Hypothalamus (tissue), 51 donors: ENCODE measurements at regions not wholly inside any gene's neighbourhood (a gene's known extent, or its start where the extent isn't known, plus 50 kb on each side); places are given as distances from the start of the nearest gene placed in this dataset.
"Not testable (repeated sequence)": the region's sequence is repeated elsewhere in the genome, so short reads cannot be mapped to it uniquely, and the experiment has no call there.

Source experiments
- DNase-seq, 51 donors: peaks; one replicate each; lab custom pipeline; 2025; lab: John Stamatoyannopoulos, UW

DNA sequence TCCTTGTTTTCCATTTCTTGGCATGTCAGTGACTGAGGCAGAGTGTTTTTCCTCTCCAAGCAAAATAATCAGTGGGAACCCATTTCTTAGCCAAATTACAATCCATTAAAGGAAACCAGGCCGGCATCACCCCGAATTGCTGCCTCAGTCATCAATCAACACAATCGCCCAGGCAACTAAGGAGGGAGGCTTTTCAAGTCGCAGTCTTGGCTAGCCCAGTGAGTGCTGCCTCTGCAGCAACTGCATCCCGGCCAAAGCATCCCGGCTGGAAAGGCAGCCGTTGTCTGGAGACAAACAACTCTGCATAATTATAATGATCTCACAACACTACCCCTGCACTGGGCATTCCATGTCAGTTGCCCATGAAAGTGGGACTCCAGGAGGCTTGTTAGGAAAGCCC lies 213.5 kb upstream of the PRICKLE2 start:
- DNase-seq = peak in 38 of 51 donors; percentile 5 to 82 (median 52)

DNA sequence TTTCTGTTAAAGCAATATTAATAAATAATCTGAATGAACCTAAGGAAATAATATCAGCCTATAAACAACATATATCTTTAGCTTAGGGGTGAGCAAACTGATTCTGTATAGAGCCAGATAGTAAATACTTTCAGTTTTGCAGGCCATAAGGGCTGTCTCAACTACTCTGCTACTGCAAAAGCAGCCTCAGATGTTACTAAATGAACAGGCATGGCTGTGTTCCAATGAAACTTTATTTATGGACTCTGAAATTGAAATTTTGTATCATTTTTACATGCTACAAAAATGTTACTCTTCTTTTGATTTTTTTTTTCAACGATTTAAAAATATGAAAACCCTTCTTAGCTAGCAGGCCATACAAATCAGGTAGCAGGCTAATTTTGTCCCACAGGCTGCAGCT lies 212.8 kb upstream of the PRICKLE2 start:
- no peak for DNase-seq

DNA sequence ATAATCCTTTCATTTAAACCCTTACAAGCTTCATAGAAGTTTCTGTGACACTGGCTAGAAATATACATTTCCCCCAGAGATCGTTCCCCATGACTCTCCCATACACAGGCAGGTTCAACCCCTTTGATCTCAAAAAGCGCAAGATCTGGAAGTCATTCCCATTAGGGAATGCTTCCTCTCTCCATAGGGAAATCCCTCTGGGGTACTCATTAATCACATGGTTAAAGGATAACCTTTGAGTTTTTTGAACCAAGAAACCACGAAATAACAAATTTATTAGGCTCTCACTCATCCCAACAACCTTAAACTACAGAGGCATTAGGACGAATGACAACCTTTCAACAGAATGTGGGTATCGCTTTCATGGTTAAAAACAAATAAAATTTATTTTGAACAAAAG lies 211.9 kb upstream of the PRICKLE2 start:
- DNase-seq = no peak

DNA sequence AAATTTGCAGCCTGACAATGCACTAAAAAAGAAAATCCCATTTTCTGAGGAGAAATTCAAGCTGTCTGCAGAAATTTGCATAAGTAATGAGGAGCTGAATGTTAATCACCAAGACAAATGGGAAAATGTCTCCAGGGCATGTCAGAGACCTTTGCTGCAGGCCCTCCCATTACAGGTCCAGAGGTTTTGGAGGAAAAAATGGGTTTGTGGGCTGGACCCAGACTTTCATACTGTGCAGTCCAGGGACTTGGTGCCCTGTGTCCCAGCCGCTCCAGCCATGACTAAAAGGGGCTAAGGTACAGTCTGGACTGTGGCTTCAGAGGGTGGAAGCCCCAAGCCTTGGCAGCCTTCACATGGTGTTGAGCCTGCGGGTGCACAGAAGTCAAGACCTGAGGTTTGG lies 209.8 kb upstream of the PRICKLE2 start:
- not testable (repeated sequence) for DNase-seq

DNA sequence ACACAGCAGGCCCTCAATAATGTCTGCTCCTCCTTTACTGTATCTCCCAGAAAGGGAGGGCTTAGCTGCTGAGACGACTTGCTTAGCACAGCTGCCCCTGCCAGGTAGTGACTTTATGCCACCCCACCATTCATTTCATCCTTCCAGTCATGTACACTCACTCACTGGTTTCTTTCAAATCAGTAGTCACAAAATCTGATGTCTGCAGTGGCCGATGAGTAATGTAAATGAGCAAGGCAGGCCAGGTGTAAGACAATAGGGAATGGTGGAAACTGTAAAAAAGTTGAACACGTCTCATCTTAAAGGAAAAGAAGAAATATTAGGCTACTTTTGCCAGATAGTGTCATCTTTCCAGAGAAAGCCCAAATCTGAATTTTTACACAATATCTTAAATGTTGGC lies 207.6 kb upstream of the PRICKLE2 start:
- DNase-seq = no peak

DNA sequence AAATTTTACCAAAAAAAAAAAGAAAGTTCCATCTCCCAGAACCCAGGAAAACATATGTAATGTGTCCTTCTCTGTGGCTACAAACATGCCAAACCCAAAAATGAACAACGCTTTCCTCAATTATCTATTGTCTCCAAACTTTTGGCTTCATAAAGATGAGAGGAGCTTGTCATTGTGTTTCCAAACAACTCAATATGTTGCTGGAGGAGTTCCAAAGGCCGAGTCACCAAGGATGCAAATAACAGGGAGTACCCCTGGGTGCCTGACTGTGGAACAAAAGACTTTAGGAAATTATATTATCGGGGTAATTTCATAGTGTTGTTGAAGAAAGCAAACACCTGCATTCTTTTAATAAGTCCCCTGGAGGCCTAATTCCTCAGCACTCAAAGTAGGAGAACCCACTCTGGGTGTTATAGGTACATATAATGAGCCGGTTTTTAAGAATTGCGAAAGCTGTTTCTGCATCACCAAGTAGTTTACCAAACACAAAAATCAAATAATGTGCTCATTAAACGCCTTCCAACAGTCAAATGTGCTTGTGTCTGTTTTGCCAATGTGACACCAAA lies 206.3 kb upstream of the PRICKLE2 start:
- DNase-seq = no peak

DNA sequence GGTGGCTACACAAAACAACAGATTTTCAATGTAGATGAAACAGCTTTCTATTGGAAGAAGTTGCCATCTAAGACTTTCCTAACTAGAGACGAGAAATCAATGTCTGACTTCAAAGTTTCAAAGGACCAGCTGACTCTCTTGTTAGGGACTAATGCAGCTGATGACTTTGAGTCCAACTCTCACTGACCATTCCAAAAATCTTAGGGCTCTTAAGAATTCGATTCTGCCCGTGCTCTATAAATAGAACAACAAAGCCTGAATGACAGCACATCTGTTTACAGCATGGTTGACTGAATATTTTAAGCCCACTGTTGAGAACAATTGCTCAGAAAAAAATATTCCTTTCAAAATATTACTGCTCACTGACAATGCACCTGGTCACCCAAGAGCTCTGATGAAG lies 202.4 kb upstream of the PRICKLE2 start:
- DNase-seq = no peak

DNA sequence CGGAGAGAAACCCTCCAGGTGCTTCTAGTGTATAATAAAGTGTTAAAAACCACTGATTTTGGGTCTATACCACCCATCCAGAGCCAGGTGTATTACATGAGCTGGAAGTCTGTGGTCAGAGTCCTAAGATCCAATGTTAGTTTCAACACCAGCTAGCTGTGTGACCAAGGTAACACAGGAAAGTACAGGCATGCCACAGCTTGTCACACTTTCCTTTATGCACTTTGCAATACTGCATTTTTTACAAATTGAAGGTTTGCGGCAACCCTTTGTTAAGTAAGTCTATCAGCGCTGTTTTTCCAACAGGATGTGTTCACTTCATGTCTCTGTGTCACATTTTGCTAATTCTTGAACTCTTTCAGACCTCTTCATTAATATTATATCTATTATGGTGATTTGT lies 201.3 kb upstream of the PRICKLE2 start:
- DNase-seq = no peak

DNA sequence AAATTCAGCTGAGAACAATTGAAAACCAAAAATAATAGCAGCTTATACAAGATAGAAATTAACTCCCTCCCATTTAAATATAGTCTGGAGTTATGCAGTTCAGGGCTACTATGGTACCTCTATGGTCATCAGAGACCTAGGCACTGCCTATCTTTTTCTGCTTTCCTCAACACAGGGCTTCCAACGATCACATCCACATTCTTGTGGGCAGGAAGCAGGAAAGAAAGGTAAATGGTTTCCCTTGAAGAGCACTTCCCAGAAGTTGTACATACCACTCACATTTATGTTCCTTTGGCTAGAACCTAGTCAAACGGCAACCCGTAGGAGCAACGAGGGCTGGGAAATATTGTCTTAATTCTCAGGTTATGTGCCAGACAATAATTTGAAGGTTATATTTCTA lies 197.7 kb upstream of the PRICKLE2 start:
- DNase-seq = no peak

DNA sequence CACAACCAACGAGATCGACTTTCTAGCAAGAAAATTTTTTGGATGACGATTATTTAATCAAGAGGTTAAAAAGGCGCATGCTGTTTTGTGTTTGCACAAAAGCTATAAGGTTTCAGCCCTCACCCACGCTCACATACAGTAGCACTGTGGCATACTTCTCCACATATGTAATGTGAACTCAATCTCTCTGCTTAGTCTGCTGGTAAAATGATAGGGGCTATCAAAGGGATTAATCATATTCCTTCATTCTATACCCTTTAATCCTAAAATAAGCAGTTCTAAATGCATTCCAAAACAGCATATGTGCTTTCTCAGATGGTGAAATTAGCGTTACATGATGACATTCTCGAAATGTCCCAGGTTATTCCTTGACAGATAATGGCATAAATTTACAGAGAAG lies 196.9 kb upstream of the PRICKLE2 start:
- DNase-seq = no peak

DNA sequence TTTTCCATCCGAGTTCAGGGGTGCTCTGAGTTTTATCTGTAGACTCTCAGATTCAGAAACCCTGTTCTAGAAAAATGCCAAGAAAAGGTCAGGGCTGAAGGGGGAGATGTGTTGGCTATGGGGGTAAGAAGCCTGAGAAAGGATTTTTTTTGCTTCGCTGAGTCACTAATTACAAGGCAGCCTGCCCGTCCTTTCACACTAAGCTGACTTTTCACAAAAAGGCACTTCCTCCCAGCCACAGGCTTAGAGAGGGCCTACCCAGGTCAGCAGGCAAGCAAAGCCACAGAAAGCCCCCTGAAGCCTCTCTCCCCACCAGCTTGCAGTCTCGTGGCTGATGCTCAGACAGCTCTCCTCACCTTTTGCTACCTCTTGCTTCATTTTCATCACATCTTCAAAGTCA lies 192.6 kb upstream of the PRICKLE2 start:
- DNase-seq = peak in 2 of 51 donors; percentile 2 to 21

DNA sequence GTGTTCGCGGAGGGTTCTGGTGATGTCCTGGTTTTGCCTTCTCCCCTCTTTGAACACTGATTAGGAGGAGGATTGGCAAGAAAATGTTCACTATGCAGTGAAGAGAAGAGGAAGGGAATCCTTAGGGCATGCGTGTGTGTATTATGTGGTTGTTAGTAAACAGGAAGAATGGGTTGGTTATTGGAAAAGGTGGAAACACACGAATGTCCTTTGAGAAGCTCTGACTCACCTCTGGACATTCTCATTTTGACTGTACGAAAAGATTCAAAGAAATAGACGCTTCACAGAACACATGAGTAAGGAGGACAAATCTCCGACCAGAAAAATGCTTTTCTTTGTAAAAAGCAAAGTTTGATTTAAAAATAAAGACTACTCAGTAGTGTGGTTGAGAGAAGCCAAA lies 188.8 kb upstream of the PRICKLE2 start:
- no peak for DNase-seq

DNA sequence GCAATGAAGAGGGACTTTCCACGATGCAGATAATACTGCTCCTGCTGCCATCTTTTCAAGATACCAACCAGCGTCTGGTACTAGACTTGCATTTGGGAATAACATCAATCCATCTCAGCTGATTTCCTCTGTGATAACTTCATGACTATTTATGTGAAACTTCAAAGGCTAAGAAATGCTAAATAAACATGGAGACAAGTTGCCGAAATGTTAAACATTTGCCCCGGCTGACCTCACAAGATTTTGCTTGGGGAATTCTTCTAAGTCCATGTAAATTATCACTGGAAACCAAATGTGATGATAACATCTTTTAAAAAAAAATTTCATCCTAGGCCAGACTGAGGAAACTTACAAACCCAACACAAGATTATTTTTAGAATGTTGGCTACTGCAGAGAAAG lies 185.8 kb upstream of the PRICKLE2 start:
- DNase-seq = no peak

DNA sequence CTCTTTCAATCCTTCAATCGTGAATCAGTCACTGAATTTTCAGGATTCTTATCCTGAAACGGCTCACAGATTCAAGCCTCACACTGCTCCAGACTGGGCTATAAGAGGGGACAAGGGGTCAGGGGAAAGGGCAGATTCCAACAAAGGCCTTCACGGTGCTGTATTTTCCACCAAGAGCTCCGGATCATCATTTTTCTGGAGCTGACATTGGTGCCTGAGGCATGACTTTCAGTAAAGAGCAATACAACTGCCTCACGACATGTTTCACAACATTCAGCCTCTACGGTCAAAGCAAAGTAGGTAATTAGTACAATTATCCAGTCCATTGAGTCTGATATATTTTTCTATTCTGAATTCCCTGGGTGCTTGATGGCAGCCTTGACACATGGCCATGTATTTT lies 185.0 kb upstream of the PRICKLE2 start:
- DNase-seq = no peak

DNA sequence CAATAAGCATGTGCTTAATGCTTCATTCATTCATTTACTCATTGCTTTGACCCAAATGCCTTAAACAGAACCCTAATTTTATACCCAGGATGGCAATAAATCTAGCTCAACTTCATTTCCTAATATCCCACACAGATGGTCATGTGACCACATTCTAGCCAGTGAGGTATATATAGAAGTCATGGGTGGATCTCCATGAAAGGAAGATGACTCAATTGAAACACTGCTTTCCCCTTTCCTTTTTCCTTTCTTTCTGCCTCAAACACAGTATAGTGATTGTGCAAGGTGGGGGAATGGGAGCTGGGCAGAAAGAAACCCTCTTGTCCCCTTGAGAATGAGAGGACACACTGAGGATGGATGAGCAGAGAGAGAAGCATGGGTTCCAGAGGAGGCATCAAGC lies 183.5 kb upstream of the PRICKLE2 start:
- DNase-seq = no peak

DNA sequence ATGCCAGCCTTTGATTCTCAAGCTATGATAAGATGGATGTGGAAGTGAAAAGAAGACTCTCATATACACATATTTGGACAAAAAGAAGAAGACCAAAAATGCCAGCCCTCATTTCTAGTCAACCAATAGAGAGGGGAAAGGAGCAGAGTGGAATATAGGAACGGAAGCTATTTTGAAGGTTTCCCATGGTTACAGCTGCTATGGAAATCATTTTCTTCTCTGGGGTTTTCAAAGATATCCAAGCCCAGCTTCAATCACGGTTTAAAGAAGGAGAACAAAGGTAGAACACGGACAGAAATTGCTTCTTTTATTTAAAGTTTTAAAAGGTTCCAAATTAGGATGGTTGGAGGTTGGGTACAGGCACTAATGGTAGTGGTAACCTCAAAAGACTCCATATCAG lies 181.0 kb upstream of the PRICKLE2 start:
- peak in 1 of 51 donors; percentile 7 for DNase-seq

DNA sequence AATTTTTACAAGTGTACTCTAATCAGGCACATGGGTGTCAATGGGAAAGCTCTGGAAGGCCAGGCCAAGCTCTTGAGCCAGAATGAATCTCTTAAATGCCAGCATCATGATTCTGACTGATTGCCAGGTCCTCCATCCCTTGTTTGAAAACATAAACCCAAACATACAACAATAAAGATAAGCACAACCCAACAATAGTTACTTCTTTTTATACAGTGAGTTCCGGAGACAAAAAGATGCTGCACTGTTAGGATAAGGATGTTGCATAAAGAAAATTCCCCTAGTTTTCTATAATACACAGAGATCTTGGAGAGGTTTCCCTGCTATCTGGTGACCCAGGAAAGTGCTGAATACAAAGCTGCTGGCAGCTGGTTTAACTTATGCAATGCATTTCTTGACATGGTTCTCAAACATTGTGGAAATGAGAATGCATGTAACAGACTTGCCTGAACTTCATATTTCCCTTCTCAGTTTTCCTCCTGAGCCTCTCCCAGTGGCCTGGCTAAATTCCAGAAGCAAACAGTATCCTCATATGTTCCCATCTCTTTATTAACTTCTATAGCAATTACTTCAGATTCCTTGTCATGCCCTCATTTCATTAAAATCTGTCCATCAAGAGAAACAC lies 180.1 kb upstream of the PRICKLE2 start:
- no peak for DNase-seq

DNA sequence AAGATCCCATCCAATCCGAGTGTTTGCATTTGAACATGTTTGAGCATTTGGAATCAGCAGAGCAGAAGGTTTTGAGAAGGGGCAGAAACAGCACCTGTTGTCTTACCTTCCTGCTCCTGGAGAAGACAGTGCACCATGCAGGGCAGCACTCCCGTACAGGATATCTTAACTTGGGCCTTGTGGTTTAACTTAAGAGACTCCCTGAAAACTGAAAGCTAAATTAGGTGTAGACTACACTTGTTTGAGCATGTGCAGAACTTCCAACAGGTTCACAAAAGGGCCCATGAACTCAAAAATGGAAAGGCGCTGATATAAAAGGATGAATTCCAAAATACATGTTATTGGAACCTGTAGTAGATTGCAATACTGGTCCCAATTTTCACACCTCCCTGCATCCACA lies 175.4 kb upstream of the PRICKLE2 start:
- no peak for DNase-seq

DNA sequence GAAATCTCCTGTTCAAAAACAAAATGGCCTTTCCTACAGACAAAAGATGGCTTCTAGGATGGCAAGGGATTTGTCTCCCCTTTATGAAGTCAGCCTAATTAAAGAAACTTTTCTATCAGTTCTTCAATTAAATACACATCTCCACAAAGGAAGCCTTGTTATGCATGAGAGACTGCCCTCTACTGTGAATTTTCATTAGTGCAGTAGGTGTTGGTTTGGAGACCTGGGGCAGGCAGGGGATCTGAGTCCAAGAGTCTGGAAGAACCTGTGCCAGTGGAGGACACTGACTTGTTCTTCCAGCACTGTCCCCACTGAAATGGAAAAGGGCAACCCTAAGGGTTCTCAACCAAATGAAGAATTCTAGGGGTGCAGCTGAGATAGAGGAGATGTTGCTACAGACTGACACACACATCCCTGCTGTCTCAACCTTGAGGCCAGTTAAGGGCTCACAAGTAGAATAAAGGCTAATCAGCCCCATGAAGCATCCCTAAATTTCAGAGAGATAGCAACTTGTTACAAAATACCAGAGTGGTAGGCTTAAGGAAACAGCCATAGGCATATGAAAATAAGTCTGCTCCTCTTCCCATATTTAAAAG lies 174.0 kb upstream of the PRICKLE2 start:
- DNase-seq = peak in 12 of 51 donors; percentile 2 to 54 (median 6)

DNA sequence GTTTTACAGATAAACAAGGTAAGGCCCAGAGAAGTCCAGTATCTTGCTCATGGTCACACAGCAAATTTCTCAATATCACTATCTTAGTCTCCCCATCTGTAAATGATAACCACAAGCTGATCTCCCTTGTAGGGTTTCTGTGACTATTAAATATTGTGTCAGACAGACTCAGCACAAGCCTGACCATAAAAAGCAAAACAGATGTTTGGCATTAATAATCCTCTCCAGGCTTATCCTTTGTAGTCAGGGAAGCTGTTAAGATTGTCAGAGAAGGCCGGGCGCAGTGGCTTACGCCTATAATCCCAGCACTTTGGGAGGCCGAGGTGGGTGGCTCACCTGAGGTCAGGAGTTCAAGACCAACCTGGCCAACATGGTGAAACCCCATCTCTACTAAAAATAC lies 173.2 kb upstream of the PRICKLE2 start:
- no peak for DNase-seq

DNA sequence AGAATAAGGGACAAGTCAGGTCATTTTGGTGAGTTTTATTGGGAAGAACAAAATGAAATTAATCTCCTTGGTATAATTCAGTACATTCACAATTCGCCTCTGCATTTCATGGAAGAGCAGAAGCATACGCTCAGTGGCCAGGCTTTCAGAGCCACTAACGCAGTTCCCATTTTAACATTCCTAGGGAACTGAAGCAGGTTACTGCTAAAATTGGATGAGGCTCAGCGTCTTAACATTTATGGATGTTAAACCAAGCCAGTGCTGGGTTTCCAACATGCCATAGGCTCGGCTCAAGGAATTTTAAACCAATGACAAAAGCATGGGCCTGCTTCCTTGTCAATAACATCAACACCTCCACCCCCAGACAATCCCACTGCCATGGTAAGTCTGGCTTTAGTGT lies 172.7 kb upstream of the PRICKLE2 start:
- no peak for DNase-seq

DNA sequence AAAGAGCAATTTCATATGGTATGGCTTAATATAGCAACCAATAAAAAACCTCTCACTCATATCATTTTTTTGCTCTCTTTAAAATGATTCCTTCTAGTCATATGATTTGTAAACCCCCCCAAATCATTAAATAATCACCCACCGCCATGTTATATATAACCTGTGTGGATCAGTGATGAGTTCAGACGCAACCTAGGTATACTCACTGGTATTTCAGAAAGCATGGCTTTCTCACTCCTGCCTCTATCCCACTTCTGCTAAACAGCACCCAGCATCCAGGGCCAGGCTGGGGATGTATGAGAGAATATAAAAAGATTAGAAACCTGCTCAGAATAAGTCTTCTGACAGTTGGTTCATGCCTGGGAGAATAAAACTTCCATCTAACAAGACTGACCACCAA lies 172.3 kb upstream of the PRICKLE2 start:
- DNase-seq = no peak

DNA sequence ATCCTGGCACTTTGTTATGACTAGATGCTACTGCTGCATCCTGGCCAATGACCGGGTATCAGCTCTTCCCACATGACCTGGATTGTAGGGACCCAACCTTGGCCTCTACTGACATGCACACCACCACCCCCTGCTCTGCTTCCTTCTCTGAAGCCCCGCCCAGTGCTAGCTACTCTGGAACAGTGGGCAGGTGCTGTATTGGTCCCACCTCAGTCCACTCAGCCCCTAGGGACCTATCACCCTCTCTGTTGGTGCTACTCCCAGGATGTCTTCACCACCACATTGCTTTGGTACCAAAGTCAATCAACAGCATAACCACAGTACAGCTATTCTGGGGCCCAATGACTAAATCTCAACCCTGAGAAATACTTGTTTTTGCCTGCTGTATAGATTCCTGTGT lies 170.2 kb upstream of the PRICKLE2 start:
- DNase-seq = no peak
